HUES6 (cell line): ENCODE measurements at regions not wholly inside any gene's neighbourhood (a gene's known extent, or its start where the extent isn't known, plus 50 kb on each side); places are given as distances from the start of the nearest gene placed in this dataset.
"Not testable (repeated sequence)": the region's sequence is repeated elsewhere in the genome, so short reads cannot be mapped to it uniquely, and the experiment has no call there.

Source experiments
- H3K27ac ChIP-seq: 2 replicates; pipeline ENCODE4 v1.7.0; 2013; ENCODE audit warnings: low read depth, mild to moderate bottlenecking, low read length, inconsistent platforms
- H3K27me3 ChIP-seq: 2 replicates; pipeline ENCODE4 v1.6.1; 2013; ENCODE audit warnings: low read length; ENCODE audit not compliant: control insufficient read depth, insufficient read depth
- H3K36me3 ChIP-seq: 2 replicates; pipeline ENCODE4 v1.6.1; 2013; ENCODE audit warnings: low read length; ENCODE audit not compliant: control insufficient read depth, insufficient read depth
- H3K4me1 ChIP-seq: 2 replicates; pipeline ENCODE4 v1.6.1; 2013; ENCODE audit warnings: low read length; ENCODE audit not compliant: control insufficient read depth, insufficient read depth
- H3K4me3 ChIP-seq: 2 replicates; pipeline ENCODE4 v1.5.1; 2013; ENCODE audit warnings: low read depth, low read length
- H3K9ac ChIP-seq: one replicate; pipeline ENCODE4 v1.6.1; 2013; ENCODE audit warnings: mild to moderate bottlenecking, low read length
- H3K9me3 ChIP-seq: 2 replicates; pipeline ENCODE4 v1.6.1; 2013; ENCODE audit warnings: low read depth, low read length; ENCODE audit not compliant: control insufficient read depth, insufficient read depth

- Histone ChIP-seq H3K36me3 (no peaks in the 10 kb centered on the region), H3K27ac (no peak overlapping the region), H3K27me3 (no peaks in the 10 kb centered on the region), H3K9ac (no peak overlapping the region), H3K4me1 (no peaks in the 10 kb centered on the region), H3K9me3 (no peaks in the 10 kb centered on the region), H3K4me3 (no peak overlapping the region)
Observed at GRCh38 chr13:103884101-103884723, 818.0 kb upstream of the SLC10A2 start.

- Histone ChIP-seq H3K27ac (no peak overlapping the region), H3K27me3 (no peaks in the 10 kb centered on the region), H3K9ac (no peak overlapping the region), H3K9me3 (no peaks in the 10 kb centered on the region), H3K4me3 (no peak overlapping the region), H3K36me3 (no peaks in the 10 kb centered on the region), H3K4me1 (no peaks in the 10 kb centered on the region)
Observed at GRCh38 chr13:103883698-103884097, 817.5 kb upstream of the SLC10A2 start.

GRCh38 chr13:103883164-103883563 lies 816.9 kb upstream of the SLC10A2 start:
- no peaks in the 10 kb centered on the region for H3K36me3 ChIP-seq
- H3K27ac ChIP-seq = no peak overlapping the region
- no peaks in the 10 kb centered on the region for H3K27me3 ChIP-seq
- H3K9ac ChIP-seq = no peak overlapping the region
- H3K4me1 ChIP-seq = no peaks in the 10 kb centered on the region
- no peak overlapping the region for H3K4me3 ChIP-seq
- H3K9me3 ChIP-seq = no peaks in the 10 kb centered on the region

- not testable (repeated sequence) for H3K9me3 ChIP-seq, H3K4me3 ChIP-seq, H3K27me3 ChIP-seq, H3K9ac ChIP-seq, H3K36me3 ChIP-seq, H3K4me1 ChIP-seq, H3K27ac ChIP-seq
Observed at GRCh38 chr13:103880146-103880545, 813.9 kb upstream of the SLC10A2 start.

- no peak overlapping the region for H3K4me3 ChIP-seq
- H3K27ac ChIP-seq = no peak overlapping the region
- H3K9me3 ChIP-seq = no peaks in the 10 kb centered on the region
- H3K27me3 ChIP-seq = no peaks in the 10 kb centered on the region
- H3K36me3 ChIP-seq = no peaks in the 10 kb centered on the region
- H3K4me1 ChIP-seq = no peaks in the 10 kb centered on the region
- no peak overlapping the region for H3K9ac ChIP-seq
Observed at GRCh38 chr13:103878891-103879605, 812.8 kb upstream of the SLC10A2 start.

GRCh38 chr13:103876571-103876970 lies 810.4 kb upstream of the SLC10A2 start:
- Histone ChIP-seq H3K27ac (no peak overlapping the region), H3K27me3 (no peaks in the 10 kb centered on the region), H3K9ac (no peak overlapping the region), H3K36me3 (no peaks in the 10 kb centered on the region), H3K4me1 (no peaks in the 10 kb centered on the region), H3K9me3 (no peaks in the 10 kb centered on the region), H3K4me3 (no peak overlapping the region)

GRCh38 chr13:103873725-103874124 lies 807.5 kb upstream of the SLC10A2 start:
- Histone ChIP-seq H3K9me3 (no peaks in the 10 kb centered on the region), H3K27ac (no peak overlapping the region), H3K4me3 (no peak overlapping the region), H3K9ac (no peak overlapping the region), H3K4me1 (no peaks in the 10 kb centered on the region), H3K36me3 (no peaks in the 10 kb centered on the region), H3K27me3 (no peaks in the 10 kb centered on the region)

- Histone ChIP-seq H3K36me3 (no peaks in the 10 kb centered on the region), H3K27ac (no peak overlapping the region), H3K27me3 (no peaks in the 10 kb centered on the region), H3K9ac (no peak overlapping the region), H3K9me3 (no peaks in the 10 kb centered on the region), H3K4me3 (no peak overlapping the region), H3K4me1 (0 out of 2 replicates have a peak, but pooled peaks cover 3% of the 10 kb centered on the region)
Observed at GRCh38 chr13:103866048-103866447, 799.8 kb upstream of the SLC10A2 start.

GRCh38 chr13:103862525-103862924 lies 796.3 kb upstream of the SLC10A2 start:
- Histone ChIP-seq H3K9me3 (no peaks in the 10 kb centered on the region), H3K9ac (no peak overlapping the region), H3K27ac (no peak overlapping the region), H3K36me3 (no peaks in the 10 kb centered on the region), H3K4me3 (no peak overlapping the region), H3K27me3 (no peaks in the 10 kb centered on the region), H3K4me1 (0 out of 2 replicates have a peak, but pooled peaks cover 3% of the 10 kb centered on the region)

GRCh38 chr13:103859952-103860351 lies 793.7 kb upstream of the SLC10A2 start:
- H3K27me3 ChIP-seq = no peaks in the 10 kb centered on the region

GRCh38 chr13:103852036-103852435 lies 785.8 kb upstream of the SLC10A2 start:
- no peak overlapping the region for H3K27ac ChIP-seq
- no peaks in the 10 kb centered on the region for H3K9me3 ChIP-seq
- H3K4me3 ChIP-seq = no peak overlapping the region
- H3K36me3 ChIP-seq = no peaks in the 10 kb centered on the region
- no peaks in the 10 kb centered on the region for H3K4me1 ChIP-seq
- no peaks in the 10 kb centered on the region for H3K27me3 ChIP-seq
- no peak overlapping the region for H3K9ac ChIP-seq

More at GRCh38 chr13:103859952-103860351, 793.7 kb upstream of the SLC10A2 start:
- Histone ChIP-seq H3K9ac (no peak overlapping the region), H3K9me3 (no peaks in the 10 kb centered on the region), H3K4me1 (no peaks in the 10 kb centered on the region), H3K4me3 (no peak overlapping the region), H3K27ac (no peak overlapping the region), H3K36me3 (no peaks in the 10 kb centered on the region)
